Retinal pigment epithelial cell (primary cell): ENCODE measurements at regions not wholly inside any gene's neighbourhood (a gene's known extent, or its start where the extent isn't known, plus 50 kb on each side); places are given as distances from the start of the nearest gene placed in this dataset.

Experiments used
- DNase-seq: peaks from one replicate; pipeline ENCODE4 v3.0.0-alpha.2; 2010; ENCODE audit warnings: low read depth
- H3K4me3 ChIP-seq: 2 replicates; pipeline ENCODE4 v1.5.1; 2011; ENCODE audit warnings: mild to moderate bottlenecking, low read length, control low read depth, moderate library complexity
- CTCF ChIP-seq: conservative IDR thresholded peaks from 2 replicates; pipeline ENCODE4 v1.5.1; 2011; ENCODE audit warnings: low read depth, low read length, control low read depth, inconsistent platforms

- no peak for DNase-seq
- no peak for TF ChIP-seq CTCF
- H3K4me3 ChIP-seq: no peak overlapping the region
Observed at GRCh38 chr6:19972221-19972620, 135.1 kb downstream of the ID4 start.

- DNase-seq: no peak
- no peak overlapping the region for H3K4me3 ChIP-seq
- TF ChIP-seq CTCF: no peak
Observed at GRCh38 chr6:19976411-19977129, 139.4 kb downstream of the ID4 start.

- no peak overlapping the region for H3K4me3 ChIP-seq
- DNase-seq: no peak
- TF ChIP-seq CTCF: no peak
Observed at GRCh38 chr6:19979059-19979458, 141.9 kb downstream of the ID4 start.

GRCh38 chr6:19979986-19980385 is 142.8 kb downstream of the ID4 start:
- no peak for DNase-seq
- H3K4me3 ChIP-seq: no peak overlapping the region
- no peak for TF ChIP-seq CTCF

- no peak overlapping the region for H3K4me3 ChIP-seq
- TF ChIP-seq CTCF: no peak
- DNase-seq: no peak
Observed at GRCh38 chr6:19983374-19983773, 146.2 kb downstream of the ID4 start.

GRCh38 chr6:19986691-19987438 is 149.7 kb downstream of the ID4 start:
- DNase-seq: no peak
- no peak for TF ChIP-seq CTCF
- no peak overlapping the region for H3K4me3 ChIP-seq

GRCh38 chr6:19988555-19988954 is 151.4 kb downstream of the ID4 start:
- no peak overlapping the region for H3K4me3 ChIP-seq
- TF ChIP-seq CTCF: no peak
- no peak for DNase-seq
